HG03139 (cell line): ENCODE measurements at regions not wholly inside any gene's neighbourhood (a gene's known extent, or its start where the extent isn't known, plus 50 kb on each side); places are given as distances from the start of the nearest gene placed in this dataset.
"Not testable (repeated sequence)": the region's sequence is repeated elsewhere in the genome, so short reads cannot be mapped to it uniquely, and the experiment has no call there.

Experiments used
- ATAC-seq: cut with Tn5 transposase; IDR thresholded peaks from one replicate; pipeline ENCODE4 v1.9.1; 2021; ENCODE audit not compliant: unreplicated experiment

DNA sequence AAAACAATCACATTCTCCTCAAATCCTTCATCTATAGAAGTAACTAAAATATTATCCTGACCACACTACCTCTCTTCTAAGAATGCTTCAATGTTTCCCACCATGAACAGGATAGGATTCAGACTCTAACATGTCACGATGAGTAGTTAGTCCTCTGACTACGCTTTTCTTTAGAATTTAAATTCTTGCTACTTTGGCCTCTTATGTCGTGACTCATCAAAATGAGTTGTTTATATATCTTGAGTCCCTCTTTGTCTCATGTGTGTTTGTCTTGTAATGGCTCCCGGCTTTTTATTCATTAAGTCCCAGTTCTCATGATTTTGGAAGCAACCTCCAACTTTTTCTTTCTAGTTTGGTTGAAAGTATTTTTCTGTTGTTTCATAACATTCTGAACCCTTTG is 1289.2 kb downstream of the DSC3 start:
- ATAC-seq, result no peak

DNA sequence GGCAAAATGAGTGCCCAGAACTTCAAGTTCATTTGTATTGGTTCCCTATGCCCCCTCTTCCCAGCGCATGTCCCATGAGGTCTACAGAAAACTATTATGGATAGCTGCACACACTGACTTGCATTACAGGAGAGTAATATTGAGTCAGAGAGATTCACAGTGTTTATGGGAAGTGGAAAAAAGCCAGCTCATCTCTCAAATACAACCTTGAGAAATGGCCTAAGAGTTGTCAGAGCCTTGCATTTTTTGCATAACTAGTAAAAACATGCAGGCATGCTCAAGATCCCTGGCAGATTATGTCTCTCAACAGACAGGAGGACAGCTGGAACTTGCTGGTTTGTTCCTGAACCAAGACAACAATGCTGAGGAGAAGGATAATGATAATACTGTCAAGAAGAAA is 1292.8 kb downstream of the DSC3 start:
- no peak for ATAC-seq

DNA sequence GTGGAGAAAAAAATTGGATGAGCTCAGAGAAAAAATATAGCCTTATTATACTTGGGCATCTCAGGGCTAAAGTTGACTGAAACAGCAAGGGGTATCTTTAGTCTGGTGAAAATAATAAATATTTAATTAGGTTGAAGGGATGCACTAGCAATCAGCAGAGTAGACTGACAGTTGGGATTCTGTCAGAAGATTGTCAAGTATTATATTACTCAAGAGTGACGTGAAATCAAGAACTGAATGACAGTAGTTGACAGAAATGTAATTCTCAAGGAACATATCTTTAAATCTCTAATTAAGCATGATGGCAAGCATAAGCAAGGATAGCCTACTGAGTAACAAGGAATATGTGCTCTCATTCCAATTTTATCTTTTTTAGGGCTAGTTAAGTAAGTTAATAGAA is 1301.1 kb downstream of the DSC3 start:
- ATAC-seq, result no peak

DNA sequence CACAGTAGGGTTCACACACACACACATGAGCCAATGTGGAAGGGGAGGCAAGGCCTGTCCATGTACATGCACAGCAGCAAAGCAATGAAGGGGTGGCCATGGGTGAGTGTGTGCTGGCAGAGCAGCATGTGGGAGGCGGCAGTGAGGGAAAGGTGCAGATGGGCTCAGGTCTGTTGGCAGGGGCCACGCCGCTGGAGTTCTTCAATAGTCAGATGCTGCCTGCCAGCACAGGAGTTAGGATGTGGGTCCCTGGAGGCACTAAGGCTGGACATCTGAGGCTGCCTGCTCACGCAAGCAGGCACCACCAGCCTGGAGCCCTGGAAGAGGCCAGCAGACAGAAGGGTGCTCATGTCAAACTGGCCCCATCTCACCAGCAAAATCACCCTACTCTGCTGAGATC is 1304.9 kb downstream of the DSC3 start:
- no peak for ATAC-seq

DNA sequence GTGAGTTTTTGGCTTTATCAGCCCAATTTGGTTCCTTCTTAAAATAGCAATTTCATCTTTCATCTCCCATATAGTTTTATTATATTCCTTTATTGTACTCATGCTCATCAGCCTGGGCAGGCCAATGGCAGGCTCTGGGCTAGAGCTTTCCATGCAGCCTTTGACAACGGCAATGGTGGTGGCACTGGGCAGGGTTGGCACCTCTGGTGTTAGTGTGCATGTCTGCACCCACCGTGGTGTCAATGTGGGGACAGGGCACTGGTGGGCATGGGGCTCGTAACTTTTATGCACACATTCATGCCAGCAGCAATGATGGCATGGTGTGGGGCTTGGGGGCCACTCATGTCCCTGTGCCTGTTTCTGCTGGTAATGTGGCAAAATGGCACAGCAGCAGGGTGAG is 1305.4 kb downstream of the DSC3 start:
- ATAC-seq, result no peak

DNA sequence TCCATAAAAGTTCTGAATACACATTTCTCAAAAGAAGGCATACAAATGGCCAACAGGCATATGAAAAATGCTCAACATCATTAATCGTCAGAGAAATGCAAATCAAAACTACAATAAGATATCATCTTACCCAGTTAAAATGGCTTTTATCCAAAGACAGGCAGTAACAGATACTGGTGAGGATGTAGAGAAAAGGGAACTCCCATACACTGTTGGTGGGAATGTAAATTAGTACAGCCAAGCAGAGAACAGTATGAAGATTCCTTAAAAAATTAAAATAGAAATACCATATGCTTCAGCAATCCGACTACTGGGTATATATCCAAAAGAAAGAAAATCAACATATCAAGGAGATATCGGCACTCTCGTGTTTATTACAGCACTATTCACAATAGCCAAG is 1312.5 kb downstream of the DSC3 start:
- no peak for ATAC-seq

DNA sequence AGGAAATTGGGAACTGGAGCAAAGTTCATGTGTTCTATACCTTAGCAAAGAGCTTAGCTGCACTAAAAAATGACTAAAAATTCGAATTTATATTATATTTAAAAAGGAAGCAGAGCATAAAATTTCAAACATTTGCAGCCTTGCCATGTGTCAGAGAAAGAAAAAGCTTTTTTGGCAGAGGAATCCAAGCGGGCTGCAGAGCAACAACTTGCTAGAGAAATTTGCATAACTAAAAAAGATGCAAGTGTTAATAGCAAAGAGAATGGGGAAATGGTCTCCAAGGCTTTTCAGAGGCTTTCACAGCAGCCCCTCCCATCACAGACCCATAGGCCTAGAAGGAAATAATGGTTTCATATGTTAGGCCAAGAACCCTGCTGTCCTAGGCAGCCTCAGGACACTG is 1315.9 kb downstream of the DSC3 start:
- no peak for ATAC-seq

DNA sequence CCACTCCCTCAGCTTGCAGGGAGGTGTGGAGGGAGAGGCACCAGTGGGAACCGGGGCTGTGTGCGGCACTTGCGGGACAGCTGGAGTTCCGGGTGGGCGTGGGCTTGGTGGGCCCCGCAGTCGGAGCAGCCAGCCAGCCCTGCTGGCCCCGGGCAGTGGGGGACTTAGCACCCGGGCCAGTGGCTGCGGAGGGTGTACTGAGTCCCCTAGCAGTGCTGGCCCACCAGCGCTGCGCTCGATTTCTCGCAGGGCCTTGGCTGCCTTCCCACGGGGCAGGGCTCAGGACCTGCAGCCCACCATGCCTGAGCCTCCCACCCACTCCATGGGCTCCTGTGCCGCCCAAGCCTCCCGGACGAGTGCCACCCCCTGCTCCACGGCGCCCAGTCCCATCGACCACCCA is 1319.1 kb downstream of the DSC3 start:
- not testable (repeated sequence) for ATAC-seq

DNA sequence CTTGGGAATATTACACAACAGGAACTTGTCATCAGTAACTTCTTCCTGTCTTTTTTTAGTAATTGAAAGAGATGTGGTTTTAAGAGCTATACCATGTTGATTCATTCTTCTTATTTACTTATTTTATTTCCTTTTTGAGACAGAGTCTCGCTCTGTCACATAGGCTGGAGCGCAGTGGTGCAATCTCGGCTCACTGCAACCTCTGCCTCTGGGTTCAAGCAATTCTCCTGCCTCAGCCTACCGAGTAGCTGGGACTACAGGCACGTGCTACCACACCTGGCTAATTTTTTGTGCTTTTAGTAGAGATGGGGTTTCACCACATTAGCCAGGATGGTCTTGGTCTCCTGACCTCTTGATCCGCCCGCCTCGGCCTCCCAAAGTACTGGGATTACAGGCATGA is 1326.6 kb downstream of the DSC3 start:
- not testable (repeated sequence) for ATAC-seq

DNA sequence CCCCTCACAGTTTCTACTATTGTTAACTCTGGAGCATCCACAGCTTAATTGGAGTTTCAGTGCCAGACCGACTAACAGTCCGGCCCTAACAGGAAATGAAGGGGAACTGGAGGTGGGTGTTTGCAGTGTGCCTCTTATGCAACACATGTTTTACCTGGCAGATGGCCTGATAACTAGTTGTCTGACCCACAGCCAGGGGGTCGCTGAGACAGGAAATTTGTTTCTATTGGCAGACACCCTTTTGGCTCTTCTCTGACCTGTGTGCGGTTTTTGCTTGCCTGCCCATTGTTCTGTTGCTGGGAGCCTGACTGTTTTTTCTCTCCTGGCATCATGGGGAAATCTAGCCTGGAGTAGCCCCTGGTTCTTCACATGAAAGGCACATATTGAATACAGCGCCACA is 1329.8 kb downstream of the DSC3 start:
- no peak for ATAC-seq

DNA sequence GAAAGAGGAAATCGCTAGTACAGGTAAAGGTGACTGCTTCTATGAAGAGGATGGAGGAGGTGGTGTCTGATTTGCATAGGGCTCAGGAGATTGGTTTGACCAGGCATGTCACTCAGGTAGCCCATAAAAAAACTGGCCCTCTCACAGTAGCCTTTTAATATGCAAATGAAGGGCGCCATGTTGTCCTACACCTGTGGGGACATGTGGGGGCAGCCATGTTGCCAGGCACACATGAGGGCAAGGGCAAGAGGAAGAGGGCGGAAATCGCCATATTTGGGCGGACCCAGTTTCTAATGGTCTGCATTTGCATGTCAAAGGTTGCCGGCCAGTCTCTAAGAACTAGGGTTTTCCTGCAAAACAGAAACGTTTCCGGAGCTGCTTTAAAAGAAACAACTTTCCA is 1330.6 kb downstream of the DSC3 start:
- no peak for ATAC-seq

DNA sequence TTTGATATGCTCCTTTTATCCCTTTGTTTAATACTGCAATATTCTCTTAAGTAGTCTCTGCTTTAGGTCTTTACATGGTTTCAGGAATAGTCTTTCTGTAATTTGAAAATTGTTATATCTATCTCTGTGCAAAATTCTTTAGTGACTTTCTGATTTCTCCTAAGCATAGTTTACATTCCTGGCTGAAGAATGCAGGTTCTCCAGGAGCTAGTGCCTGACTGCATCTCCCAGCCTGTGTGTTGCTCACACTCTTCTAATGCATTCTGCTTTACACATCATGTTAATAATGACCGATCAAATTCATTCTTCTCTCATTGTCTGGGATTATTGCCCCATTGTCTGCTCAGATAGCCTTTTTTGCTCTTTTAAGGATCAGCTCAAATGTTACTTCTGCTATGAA is 1349.2 kb downstream of the DSC3 start:
- no peak for ATAC-seq

DNA sequence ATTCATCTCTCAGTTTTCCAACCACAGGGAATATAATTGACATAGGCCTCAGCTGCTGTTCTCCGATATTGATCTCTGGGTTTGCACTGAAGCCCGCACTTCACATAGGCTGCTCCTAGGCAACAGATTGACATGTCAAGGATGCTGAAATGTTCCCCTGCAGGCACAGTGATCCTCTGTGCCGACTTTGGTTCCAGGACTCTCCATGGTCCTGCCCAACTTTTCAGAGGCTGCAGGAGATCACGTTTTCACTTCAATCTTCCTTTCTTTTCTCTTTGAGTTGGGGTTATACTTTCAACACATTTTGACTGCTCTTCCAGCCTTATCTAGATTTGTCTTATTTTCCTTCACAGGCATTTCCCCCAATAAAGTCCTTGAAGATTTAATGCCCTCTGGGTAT is 1361.0 kb downstream of the DSC3 start:
- no peak for ATAC-seq

DNA sequence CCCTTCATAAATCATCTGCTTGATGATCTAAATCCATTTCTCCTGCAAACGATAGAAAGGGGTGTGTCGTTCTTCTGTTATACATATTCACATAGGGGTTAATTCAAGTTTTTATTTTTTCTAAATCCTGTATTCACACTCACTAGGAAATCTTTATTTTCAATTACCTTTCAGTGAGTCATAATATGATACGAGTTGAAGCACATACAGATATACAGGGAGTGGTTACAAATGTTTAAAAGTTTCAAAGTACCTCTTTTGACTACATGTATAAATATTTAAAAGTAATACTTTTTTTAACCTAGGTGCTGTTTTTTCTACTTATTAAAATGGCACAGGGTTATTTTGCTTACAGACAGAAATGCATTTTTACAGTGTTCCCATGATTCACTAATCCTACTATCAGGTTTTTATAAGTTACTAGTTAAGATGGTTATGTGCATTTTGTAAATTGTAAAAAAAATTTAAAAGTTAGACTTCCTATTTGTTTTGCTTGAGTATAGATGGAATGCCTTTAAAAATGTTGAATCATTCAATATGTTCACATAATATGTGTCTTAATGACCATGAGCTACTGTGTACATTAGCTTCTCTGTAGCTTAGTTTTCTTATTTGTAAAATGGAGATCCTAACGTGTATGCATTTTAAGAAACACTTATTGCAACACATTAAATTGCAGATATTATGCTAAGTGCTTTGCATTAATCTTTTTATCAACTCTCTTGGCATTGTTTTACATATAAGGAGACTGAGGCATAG is 1378.1 kb downstream of the DSC3 start:
- no peak for ATAC-seq

DNA sequence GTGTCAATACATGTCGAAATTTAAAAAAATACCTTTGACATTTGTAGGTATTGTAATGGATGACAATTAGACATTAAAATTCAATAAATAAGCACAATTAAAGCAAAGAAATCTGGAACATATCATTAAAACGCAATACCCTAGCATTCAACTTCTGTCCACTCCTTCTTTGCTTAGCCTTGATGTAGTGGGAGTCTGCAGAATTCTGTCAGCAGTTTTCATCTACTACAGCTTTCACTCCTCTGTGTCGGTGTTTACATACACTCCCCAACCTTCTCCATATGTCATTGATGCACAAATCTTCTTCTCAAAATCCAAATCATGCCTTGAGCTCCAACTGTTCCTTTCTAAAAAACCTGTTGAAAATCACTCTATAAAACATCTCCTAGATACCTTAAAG is 1380.6 kb downstream of the DSC3 start:
- no peak for ATAC-seq

DNA sequence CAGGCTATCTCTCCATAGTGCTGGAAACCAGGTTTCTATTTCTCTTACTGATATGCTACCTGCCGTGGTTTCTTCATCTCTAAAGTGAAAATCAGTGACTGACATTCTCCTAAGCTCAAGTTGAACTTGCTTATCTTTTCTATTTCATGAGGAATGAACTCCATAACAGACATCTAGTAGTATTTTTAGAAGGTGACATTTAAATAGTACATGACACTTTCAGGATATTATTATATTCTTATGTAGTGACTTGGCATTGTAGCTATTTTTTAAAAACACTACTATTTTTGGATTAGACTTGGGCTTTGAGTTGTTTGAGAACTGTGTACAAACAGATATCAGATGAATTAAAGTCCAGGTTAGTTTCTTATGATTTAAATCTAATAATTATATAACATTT is 1381.8 kb downstream of the DSC3 start:
- ATAC-seq, result no peak

DNA sequence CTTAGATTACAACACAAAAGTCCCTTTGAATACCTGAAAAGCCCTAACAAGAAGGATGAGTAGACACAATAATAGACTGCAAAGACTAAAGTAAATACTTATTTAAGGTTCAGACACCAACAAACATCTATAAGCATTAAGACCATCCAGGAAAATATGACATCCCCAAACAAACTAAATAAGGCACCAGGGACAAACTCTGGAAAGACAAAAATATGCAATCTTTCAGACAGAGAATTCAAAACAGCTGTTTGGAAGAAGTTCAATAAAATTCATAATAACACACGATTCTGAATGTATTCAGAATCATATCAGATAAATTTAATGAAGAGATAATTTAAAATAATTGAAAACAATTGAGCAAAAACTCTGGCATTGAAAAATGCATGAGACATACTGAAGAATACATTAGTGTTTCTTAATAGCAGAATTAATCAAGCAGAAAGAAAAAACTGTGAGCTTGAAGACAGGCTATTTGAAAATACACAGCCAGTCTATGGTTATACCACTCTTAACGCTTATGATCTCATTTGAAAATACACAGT is 1388.8 kb downstream of the DSC3 start:
- ATAC-seq, result no peak

DNA sequence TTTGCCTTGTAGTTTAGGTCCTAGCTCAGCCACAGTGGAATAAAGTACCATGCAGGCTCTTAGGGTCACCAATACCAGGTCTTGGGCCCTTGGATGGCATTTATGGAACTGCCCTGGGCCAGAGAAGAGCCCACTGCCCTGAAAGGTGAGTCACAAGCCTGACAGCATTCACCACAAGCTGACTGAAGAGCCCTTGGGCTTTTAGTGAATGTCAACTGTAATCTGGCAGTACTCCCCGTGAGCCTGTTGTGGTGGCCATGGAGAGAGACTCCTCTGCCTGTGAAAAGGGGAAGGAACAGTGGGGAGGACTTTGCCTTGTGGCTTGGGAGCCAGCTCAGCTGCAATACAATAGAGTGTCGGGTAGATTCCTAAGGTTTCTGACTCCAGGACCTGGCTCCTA is 1389.7 kb downstream of the DSC3 start:
- ATAC-seq, result no peak

DNA sequence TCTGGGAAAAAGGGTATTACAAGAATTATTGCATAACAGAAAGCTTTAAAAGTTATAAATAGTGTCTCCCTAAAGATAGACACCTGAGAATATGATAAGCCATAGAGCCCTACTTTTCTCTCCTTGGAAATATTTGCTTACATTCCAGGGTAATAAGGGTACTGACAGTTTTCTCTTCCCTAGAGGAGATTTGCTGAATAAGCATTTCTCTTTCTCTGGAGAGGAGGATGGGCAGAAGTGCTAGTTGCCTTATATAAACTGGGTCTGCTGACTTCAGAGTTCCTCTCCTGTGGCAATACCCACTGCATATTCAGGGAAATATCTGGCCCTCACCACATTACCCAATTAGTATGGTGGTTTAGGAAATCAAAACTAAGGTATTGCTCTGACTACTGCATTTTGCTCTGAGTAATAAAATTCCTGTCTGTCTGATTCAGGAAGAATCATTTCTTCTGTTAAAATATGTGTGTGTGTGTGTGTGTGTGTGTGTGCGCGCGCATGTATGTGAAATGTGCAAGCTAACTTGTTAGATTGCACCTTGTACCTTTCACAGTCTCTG is 1391.3 kb downstream of the DSC3 start:
- ATAC-seq, result no peak

DNA sequence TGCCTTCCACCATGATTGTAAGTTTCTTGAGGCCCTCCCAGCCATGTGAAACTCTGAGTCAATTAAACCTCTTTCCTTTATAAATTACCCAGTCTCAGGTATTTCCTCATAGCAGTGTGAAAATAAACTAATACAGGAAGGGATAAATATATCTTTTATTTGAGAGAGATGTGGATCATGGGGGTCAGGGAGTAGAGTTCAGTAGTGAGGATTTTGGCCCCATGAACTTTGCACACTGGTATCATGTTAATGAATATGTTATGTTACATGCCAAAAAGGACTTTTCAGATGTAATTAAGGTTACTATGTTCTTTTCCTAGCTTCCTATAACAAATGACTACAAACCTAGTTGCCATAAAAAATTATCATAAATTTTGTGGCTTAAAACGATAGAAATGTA is 1393.7 kb downstream of the DSC3 start:
- no peak for ATAC-seq

DNA sequence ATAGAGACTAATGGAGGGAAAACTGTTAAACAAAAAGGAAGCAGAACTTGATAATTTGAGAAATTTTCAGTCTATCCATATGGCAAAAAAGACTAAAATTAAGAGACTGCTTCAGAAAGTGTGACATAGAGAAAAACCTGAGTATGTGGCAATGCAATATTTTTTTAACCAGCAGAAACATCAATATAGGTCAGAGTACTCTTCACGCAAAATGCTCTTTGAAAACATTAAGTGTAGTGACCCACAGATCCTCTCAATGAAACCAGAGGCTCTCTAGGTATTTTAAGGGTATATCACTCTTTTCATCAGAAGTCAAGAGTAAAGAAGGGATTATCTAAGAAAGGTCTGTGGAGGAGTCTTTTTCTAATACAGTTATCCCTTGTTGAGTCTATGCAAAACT is 1394.8 kb downstream of the DSC3 start:
- no peak for ATAC-seq

DNA sequence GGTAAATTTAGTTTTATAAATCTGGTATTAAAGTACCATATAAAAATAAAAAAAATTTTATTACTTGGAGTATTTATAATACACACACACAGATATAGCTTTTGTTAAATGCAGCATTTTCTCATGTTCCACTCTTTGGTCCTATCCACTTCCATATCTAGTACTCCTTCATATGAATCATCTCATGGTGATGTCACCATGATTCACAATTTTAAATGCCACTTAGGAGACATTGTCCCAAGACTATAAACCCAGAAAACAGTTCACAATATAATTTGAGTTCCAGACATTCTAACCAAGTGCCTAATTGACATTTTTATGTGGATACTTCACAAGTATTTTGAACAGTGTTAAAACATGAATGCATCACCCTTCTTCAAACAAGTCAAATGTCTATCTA is 1398.3 kb downstream of the DSC3 start:
- ATAC-seq, result no peak

DNA sequence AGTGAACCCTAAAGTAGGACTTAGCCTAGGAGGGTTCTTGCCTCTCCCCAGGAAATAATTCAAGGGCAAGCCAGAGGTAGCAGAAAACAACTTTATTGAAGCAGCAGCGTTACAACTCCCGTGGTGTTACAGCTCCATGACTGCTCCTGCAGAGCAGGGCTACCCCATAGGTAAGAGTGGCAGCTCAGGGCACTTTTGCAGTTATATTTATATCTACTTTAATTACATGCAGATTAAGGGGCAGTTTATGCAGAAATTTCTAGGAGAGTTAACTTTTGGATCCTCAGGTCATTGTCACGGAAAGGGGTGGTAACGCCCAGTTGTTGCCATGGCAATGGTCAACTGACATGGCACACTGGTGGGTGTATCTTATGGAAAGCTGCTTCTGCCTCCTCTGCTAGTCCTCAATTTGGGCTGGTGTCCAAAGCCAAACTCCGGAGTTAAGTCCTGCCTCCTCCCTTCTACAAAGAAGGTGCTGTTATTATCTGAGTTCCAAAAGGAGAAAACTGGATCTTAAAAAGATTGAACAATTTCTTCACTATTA is 1413.0 kb downstream of the DSC3 start:
- no peak for ATAC-seq
